Dendritic cell treated with granulocyte-macrophage colony-stimulating factor and Interleukin-4, amounts not matched to agents 40 ng/mL and 50 ng/mL, for 4 days (primary cell): ENCODE measurements at regions not wholly inside any gene's neighbourhood (a gene's known extent, or its start where the extent isn't known, plus 50 kb on each side); places are given as distances from the start of the nearest gene placed in this dataset.

ENCODE experiments used
- H3K27ac Mint-ChIP-seq: one replicate; pipeline ENCODE4 v1.8.0; 2022; ENCODE audit warnings: mild to moderate bottlenecking, mixed read lengths
- H3K27me3 Mint-ChIP-seq: one replicate; pipeline ENCODE4 v1.8.0; 2022; ENCODE audit warnings: mild to moderate bottlenecking, mixed read lengths
- H3K36me3 Mint-ChIP-seq: one replicate; pipeline ENCODE4 v1.8.0; 2022; ENCODE audit warnings: low read depth, mixed read lengths
- H3K4me1 Mint-ChIP-seq: one replicate; pipeline ENCODE4 v1.8.0; 2022; ENCODE audit warnings: low read depth, mixed read lengths
- H3K4me3 Mint-ChIP-seq: one replicate; pipeline ENCODE4 v1.8.0; 2022; ENCODE audit warnings: mild to moderate bottlenecking, moderate library complexity, mixed read lengths
- H3K9me3 Mint-ChIP-seq: one replicate; pipeline ENCODE4 v1.8.0; 2022; ENCODE audit warnings: mixed read lengths
- intact Hi-C: fragments of 100-400 bp; cut with micrococcal nuclease; formaldehyde crosslinking; loops from one replicate; pipeline ENCODE4 v1.15.0; 2022

DNA sequence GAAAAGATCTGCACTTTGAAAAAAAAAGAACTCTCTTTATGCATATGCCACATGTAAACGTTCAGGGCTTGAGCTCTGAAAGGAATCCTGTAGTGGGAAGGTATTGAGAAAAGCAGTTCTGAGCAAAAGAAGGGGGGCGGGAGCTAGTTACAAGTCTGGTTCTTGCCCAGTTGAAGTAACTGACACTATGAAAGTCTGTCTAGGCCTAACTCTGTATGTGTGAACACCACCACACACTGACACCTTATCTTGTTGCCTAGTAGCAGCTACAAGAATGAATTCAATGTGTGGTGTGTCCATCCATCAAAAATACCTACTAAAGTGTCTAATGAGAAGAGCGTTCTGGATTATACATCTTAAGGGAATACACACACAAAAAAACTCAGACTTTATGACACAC lies 820.6 kb downstream of the DIAPH3 start:
- intact Hi-C loops = no loop called here
- H3K36me3 Mint-ChIP-seq = no peaks in the 10 kb centered on the region
- H3K4me3 Mint-ChIP-seq = no peak overlapping the region
- no peak overlapping the region for H3K27ac Mint-ChIP-seq
- H3K9me3 Mint-ChIP-seq = no peaks in the 10 kb centered on the region
- H3K27me3 Mint-ChIP-seq = no peaks in the 10 kb centered on the region
- no peaks in the 10 kb centered on the region for H3K4me1 Mint-ChIP-seq

DNA sequence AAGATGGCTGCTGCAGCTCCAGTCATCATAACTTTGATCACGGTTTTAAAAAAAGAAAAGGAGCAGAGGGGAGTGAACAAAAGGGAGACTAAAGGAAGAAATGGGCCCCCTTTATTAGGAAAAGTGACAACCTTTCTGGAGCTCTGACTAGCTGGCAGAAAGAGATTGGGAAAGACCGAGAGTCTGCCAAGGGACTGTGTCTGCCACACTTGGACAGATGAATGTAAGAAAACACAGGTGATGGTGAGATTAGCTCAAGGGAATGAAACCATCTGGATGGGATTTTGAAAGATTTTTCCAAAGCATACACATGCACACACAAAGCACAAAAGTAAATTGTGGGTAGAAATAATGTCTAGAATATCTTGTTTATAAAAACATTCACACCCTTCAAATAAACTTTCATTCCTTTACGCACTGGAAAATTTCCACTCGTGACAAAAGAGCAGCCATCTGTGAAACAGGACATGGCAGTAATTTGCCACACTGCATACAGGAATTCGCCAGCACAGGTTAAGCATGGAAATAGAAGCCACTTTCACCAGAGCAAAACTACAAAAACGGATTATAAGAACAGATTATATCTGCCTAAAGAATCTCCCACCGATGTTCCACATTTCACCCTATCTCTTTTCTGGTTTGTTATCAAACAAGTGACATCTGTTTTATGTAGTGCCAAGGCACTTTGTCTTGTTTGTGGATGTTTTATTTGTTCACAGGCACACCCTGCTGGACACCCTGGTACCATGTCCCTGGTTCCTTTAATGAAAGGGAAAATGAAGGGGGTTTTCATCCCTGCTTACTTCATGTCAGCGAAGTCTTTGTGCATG lies 819.5 kb downstream of the DIAPH3 start:
- intact Hi-C loops = no loop called here
- H3K4me3 Mint-ChIP-seq = no peak overlapping the region
- H3K27me3 Mint-ChIP-seq = no peaks in the 10 kb centered on the region
- H3K27ac Mint-ChIP-seq = no peak overlapping the region
- no peaks in the 10 kb centered on the region for H3K9me3 Mint-ChIP-seq
- H3K36me3 Mint-ChIP-seq = no peaks in the 10 kb centered on the region
- no peaks in the 10 kb centered on the region for H3K4me1 Mint-ChIP-seq

DNA sequence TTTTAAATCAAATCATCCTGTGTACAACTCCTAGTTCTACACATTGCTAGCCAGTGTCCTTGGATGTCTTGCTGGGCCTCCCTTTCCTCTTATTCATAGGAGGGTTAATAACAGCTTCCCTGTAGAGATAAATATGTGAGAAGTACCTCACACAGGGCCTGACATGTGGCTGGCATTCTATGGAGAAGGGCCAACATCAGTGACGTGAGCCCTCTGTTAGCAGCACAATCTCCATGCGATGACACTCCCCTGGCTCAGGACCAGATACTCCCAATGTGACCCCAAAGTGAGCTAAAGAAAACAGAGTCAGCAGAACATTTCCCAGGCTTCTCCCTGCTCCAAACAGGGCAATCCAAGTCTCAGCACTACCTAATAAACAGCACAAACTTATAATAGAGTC lies 818.4 kb downstream of the DIAPH3 start:
- Mint-ChIP-seq H3K27me3 (no peaks in the 10 kb centered on the region), H3K27ac (no peak overlapping the region), H3K36me3 (no peaks in the 10 kb centered on the region), H3K9me3 (no peaks in the 10 kb centered on the region), H3K4me3 (no peak overlapping the region), H3K4me1 (no peaks in the 10 kb centered on the region)
- intact Hi-C loops = no loop called here

DNA sequence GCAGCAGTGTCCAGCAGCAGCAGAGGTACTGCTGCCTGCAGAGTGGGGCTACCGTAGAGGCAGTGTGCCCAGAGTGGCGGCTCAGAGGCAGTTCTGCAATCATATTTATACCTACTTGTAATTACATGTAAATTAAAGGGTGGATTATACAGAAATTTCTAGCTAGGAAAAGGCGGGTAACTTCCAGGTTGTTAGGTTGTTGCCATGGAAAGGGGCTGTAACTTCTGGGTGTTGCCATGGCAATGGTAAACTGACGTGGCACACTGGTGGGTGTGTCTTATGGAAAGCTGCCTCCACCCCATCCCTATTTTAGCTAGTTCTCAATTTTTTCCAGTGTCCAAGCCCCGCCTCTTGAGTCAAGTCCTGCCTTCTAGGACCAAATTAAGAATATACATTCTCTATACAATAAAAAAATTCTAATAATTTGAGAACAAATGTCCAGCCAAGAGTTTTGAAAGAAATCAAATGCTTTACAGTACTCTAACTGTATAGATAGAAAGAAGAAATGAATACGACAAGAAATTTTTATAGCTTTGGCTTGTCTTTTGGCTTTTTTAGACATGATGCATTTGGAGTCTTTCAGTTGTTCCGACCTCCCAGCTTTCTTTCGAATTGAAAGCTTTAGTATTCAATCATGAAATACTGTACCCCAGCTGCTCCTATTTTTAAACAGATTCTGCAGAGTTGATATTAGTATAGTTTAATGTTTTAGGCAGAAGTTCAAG lies 816.6 kb downstream of the DIAPH3 start:
- H3K9me3 Mint-ChIP-seq = no peaks in the 10 kb centered on the region
- no peaks in the 10 kb centered on the region for H3K36me3 Mint-ChIP-seq
- no peaks in the 10 kb centered on the region for H3K27me3 Mint-ChIP-seq
- H3K4me3 Mint-ChIP-seq = no peak overlapping the region
- intact Hi-C loops = no loop called here
- H3K4me1 Mint-ChIP-seq = no peaks in the 10 kb centered on the region
- no peak overlapping the region for H3K27ac Mint-ChIP-seq

DNA sequence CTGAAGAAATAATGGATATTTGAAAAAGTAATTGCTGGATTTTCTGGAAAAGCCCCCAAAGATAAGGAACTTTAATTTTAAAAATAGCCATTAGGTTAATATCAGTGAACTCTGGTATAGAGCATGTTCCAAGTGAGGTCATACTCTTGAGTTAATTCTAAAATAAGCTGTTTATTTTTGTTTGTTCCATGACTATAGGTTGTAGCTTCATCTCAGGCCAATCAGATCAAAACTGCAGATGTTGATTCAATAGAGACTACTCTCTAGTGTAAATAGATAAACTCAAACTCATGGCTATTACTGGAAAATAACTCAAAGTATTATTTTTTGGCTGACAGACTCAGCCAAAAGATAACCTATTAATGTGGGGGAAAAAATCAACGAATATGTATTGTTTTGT lies 815.1 kb downstream of the DIAPH3 start:
- Mint-ChIP-seq H3K4me3 (no peak overlapping the region), H3K9me3 (no peaks in the 10 kb centered on the region), H3K27ac (no peak overlapping the region), H3K4me1 (no peaks in the 10 kb centered on the region), H3K36me3 (no peaks in the 10 kb centered on the region), H3K27me3 (no peaks in the 10 kb centered on the region)
- intact Hi-C loops = no loop called here

DNA sequence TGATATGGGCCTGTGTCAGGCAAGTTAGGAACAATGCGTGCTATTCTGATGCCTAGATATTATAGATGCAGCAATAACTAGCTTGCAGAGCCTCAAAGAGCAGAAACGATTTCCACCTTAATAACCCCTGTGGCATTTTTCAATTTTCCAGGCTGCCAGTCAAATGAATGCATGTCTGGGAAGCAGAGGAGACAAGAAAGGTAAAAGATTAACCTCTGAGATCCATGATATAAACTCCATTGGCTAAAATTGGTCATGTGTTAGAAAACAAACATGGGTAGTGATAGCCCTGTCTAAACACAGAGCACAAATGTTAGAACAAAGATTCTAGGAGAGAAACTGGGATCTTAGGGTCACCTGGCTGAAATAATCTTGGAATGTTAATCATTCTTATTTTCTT lies 811.1 kb downstream of the DIAPH3 start:
- Mint-ChIP-seq H3K4me1 (no peaks in the 10 kb centered on the region), H3K9me3 (no peaks in the 10 kb centered on the region)

DNA sequence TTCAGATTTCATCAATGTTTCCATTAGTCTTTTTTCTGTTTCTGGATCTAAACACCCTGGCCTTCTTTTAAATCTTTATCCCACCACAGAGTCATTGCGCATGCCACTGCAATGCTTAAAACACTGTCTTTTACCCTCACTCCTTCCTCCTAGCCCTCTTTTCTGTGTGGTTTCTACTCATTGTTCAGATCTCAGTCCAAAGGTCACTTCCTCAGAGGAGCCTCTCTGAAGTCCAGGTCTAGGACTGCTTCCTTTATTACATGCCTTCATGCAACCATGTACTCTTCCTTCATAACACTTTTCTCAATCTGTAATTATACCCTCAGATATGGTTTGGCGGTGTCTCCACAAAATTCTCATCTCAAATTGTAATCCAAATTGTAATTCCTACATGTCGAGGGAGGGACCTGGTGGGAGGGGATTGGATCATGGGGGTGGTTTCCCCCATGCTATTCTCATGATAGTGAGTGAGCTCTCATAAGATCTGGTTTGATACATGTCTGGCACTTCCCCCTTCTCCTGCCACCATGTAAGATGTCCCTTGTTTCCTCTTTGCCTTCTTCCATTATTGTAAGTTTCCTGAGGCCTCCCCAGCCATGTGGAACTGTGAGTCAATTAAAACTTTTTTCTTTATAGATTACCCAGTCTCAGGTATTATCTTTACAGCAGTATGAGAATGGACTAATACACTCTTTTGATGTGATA lies 808.9 kb downstream of the DIAPH3 start:
- intact Hi-C loops = no loop called here
- no peaks in the 10 kb centered on the region for H3K27me3 Mint-ChIP-seq
- H3K4me3 Mint-ChIP-seq = no peak overlapping the region
- no peaks in the 10 kb centered on the region for H3K9me3 Mint-ChIP-seq
- H3K27ac Mint-ChIP-seq = no peak overlapping the region
- no peaks in the 10 kb centered on the region for H3K4me1 Mint-ChIP-seq
- H3K36me3 Mint-ChIP-seq = no peaks in the 10 kb centered on the region

More for the DNA sequence above, 811.1 kb downstream of the DIAPH3 start:
- intact Hi-C loops = no loop called here
- Mint-ChIP-seq H3K27ac (no peak overlapping the region), H3K36me3 (no peaks in the 10 kb centered on the region), H3K27me3 (no peaks in the 10 kb centered on the region), H3K4me3 (no peak overlapping the region)

DNA sequence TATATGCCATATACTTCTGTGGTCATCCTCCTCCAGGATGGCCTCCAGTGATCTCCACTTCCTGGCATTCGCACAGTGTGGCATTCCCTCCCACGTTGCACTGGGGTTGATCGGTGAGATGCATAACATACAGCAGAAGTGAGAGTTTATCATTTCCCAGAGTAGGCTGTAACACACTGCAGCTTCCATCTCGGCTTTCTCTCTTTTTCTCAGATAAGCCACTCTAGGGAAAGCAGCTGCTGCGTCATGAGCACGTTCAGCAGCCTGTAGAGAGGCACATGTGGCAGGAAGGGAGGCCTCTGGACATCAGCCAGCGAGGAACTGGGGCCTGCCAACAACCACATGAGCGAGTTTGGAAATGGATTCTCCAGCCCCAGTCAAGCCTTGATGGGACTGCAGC lies 807.1 kb downstream of the DIAPH3 start:
- Mint-ChIP-seq H3K27ac (no peak overlapping the region), H3K36me3 (no peaks in the 10 kb centered on the region), H3K27me3 (no peaks in the 10 kb centered on the region), H3K4me3 (no peak overlapping the region), H3K4me1 (no peaks in the 10 kb centered on the region), H3K9me3 (no peaks in the 10 kb centered on the region)
- intact Hi-C loops = no loop called here

DNA sequence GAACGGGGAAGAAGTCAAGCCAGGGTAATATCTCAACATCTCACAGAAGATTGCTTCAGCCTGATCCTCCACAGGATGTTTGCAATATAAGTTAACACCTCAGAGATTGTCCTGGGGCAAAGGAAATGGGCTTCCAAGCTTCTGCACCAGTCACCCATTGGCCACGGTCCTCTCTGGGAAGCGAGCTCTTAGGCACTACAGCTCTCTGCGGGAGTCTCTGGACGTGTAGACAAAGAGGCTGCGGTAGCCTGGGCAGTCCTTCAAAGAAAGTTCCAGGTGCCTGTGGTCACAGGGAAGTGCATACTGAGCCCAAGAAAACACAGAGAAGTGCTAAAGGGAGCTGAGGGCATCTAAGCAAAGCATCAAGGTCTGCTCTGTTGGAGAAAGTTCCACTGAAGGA lies 805.7 kb downstream of the DIAPH3 start:
- Mint-ChIP-seq H3K27me3 (no peaks in the 10 kb centered on the region), H3K36me3 (no peaks in the 10 kb centered on the region), H3K4me1 (no peaks in the 10 kb centered on the region), H3K9me3 (no peaks in the 10 kb centered on the region), H3K27ac (no peak overlapping the region), H3K4me3 (no peak overlapping the region)
- intact Hi-C loops = no loop called here

DNA sequence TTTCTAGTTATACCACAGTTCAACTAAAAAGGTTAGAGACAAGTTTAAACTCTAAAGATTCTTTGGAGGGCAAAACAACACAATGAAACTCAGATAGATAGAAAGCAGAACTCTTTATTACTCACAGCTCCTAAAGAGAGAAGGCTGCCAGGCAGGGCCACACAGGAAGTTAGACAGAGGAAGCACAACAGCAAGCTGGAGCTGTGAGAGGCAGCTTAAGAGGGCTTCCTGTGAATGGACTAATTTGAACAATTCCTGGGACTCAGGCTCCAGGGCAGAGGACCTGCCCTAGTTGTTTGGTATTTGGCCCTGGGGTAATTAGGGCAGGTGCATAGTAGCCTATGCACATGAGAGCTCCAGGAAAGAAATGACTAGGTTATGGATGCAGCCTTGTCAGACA lies 803.6 kb downstream of the DIAPH3 start:
- Mint-ChIP-seq H3K4me3 (no peak overlapping the region), H3K27ac (no peak overlapping the region), H3K36me3 (no peaks in the 10 kb centered on the region), H3K4me1 (no peaks in the 10 kb centered on the region), H3K9me3 (no peaks in the 10 kb centered on the region), H3K27me3 (no peaks in the 10 kb centered on the region)
- intact Hi-C loops = no loop called here

DNA sequence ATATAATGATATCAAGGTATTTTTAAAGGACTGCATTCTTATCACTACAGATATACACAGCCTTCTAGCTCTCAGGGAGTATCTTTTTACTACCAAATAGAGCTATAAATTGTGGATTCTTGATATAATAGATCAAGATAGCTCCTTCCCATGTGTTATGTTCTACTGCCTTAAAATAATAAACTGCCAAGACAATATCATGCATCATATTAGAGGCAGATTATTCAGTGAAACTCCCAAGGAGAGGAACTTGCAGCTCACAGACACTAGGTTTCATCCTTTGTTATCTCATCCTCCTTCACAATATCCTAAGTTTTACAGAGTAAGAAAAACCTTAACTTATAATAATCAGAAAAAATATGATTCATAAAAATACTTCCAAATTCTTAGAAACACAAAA lies 802.8 kb downstream of the DIAPH3 start:
- H3K4me1 Mint-ChIP-seq = no peaks in the 10 kb centered on the region
- no peak overlapping the region for H3K27ac Mint-ChIP-seq
- intact Hi-C loops = no loop called here
- H3K4me3 Mint-ChIP-seq = no peak overlapping the region
- H3K9me3 Mint-ChIP-seq = no peaks in the 10 kb centered on the region
- H3K27me3 Mint-ChIP-seq = no peaks in the 10 kb centered on the region
- no peaks in the 10 kb centered on the region for H3K36me3 Mint-ChIP-seq

DNA sequence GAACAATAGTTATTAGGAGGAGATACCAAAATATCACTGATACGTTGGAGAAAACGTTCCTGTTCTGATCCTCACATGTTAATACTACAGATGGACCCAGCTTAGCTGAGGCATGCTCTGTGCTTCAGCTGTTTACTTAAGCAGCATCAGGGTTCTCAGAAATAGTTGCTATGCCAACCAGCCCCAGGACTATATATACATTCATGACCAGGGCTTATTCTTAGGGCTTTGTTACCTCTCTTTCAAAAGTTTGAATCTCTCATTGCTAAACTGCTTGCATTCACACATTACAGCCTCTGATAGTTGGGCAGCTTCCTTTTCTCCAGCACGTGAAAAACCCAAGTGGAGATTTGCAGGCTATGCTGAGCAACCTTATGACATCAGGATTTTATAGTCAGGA lies 800.4 kb downstream of the DIAPH3 start:
- no peaks in the 10 kb centered on the region for H3K36me3 Mint-ChIP-seq
- H3K4me1 Mint-ChIP-seq = no peaks in the 10 kb centered on the region
- intact Hi-C loops = no loop called here
- H3K9me3 Mint-ChIP-seq = no peaks in the 10 kb centered on the region
- no peaks in the 10 kb centered on the region for H3K27me3 Mint-ChIP-seq
- H3K27ac Mint-ChIP-seq = no peak overlapping the region
- H3K4me3 Mint-ChIP-seq = no peak overlapping the region

DNA sequence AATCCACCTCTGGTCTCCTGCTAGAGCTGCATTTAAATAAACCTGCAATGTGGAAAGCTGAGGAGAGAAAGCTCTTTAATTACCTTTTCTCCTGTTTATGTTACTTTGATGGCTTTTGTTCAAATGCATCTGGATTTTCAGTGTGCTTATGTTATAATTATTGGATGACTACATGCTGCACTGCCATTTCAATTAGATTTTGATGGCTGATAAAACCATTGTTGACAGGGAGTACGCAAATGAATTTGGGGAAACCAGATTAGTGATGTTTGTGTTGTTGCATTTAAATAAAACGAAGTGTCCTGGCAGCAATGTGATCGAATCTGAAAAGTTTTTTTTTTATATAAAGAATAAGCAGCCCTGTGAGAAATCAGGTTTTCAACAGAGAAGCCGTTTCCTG lies 799.8 kb downstream of the DIAPH3 start:
- intact Hi-C loops = no loop called here
- H3K9me3 Mint-ChIP-seq = no peaks in the 10 kb centered on the region
- H3K4me1 Mint-ChIP-seq = no peaks in the 10 kb centered on the region
- H3K27ac Mint-ChIP-seq = no peak overlapping the region
- H3K27me3 Mint-ChIP-seq = no peaks in the 10 kb centered on the region
- no peak overlapping the region for H3K4me3 Mint-ChIP-seq
- H3K36me3 Mint-ChIP-seq = no peaks in the 10 kb centered on the region

DNA sequence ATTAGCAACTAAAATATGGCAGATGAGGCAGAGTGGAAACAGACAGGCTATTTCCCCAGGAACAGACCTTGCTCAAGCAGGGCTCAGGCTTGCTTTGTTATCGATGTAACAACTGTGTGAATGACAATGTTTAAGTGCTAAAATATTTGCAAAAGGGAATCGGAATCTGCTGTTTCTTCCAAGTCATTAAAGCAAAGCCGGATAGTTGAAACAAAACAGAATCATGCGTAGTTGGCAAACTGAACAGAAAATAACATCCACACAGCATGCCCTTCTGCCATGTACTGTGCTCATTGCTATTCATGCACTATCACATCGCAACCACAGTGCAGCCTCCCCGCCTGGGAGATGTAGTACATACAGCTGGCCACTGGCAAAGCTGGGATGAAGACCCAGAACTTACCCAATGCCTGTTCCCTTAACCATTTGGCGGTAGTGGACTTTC lies 799.1 kb downstream of the DIAPH3 start:
- H3K27ac Mint-ChIP-seq = no peak overlapping the region
- no peaks in the 10 kb centered on the region for H3K36me3 Mint-ChIP-seq
- no peaks in the 10 kb centered on the region for H3K4me1 Mint-ChIP-seq
- H3K9me3 Mint-ChIP-seq = no peaks in the 10 kb centered on the region
- H3K4me3 Mint-ChIP-seq = no peak overlapping the region
- intact Hi-C loops = no loop called here
- no peaks in the 10 kb centered on the region for H3K27me3 Mint-ChIP-seq
